SK-N-SH (cell line): ENCODE measurements at regions not wholly inside any gene's neighbourhood (a gene's known extent, or its start where the extent isn't known, plus 50 kb on each side); places are given as distances from the start of the nearest gene placed in this dataset.

ENCODE experiments used
- CTCF ChIA-PET: fragments of 300-600, 350-600 bp; formaldehyde crosslinking; extraction: SDS; loops from one replicate; lab custom pipeline; 2021; lab: Yijun Ruan, JAX
- POLR2A ChIA-PET: fragments of 350-600 bp; sonication (Branson Sonifier 250); formaldehyde crosslinking; extraction: SDS; loops from one replicate; lab custom pipeline; 2020; ENCODE audit warnings: antibody characterized with exemption, inconsistent platforms; lab: Yijun Ruan, JAX
- DNase-seq: peaks from one replicate; pipeline ENCODE4 v3.0.0; 2012
- H2AFZ ChIP-seq: fragments of 200-600 bp; sonication (generic); 2 replicates; pipeline ENCODE4 v1.8.1; 2016; ENCODE audit warnings: antibody characterized with exemption, mild to moderate bottlenecking, low read depth
- H3F3A ChIP-seq: fragments of 200-600 bp; sonication (generic); replicated peaks from 2 replicates; pipeline ENCODE3; 2016; ENCODE audit warnings: antibody characterized with exemption, mild to moderate bottlenecking; ENCODE audit not compliant: insufficient read depth
- H3K27ac ChIP-seq, 2 experiments: fragments of 200-500 bp in 1 of 2; fragments of 200-600 bp in 1 of 2; sonication (Bioruptor generic) in 1 of 2; sonication (generic), shearing (Covaris generic) in 1 of 2; 2 replicates each; pipeline versions ENCODE4 v1.5.1 to v1.6.1; 2014 to 2016; ENCODE audit warnings: low read depth in 2 of 2, inconsistent platforms in 1 of 2, low read length in 1 of 2, mild to moderate bottlenecking in 1 of 2, mixed read lengths in 1 of 2
- H3K27me3 ChIP-seq: fragments of 200-600 bp; sonication (generic), shearing (Covaris generic); 2 replicates; pipeline ENCODE4 v1.6.1; 2016; ENCODE audit warnings: mixed run types; ENCODE audit not compliant: insufficient read depth
- H3K36me3 ChIP-seq, 2 experiments: fragments of 200-500 bp in 1 of 2; fragments of 200-600 bp in 1 of 2; sonication (Bioruptor generic) in 1 of 2; sonication (generic) in 1 of 2; replicated peaks in 1 of 2; 2 replicates each; pipeline versions ENCODE3 to v1.5.1; 2014 to 2016; ENCODE audit warnings: low read length in 1 of 2, mild to moderate bottlenecking in 1 of 2; ENCODE audit not compliant: insufficient read depth in 2 of 2, control insufficient read depth in 1 of 2
- H3K4me1 ChIP-seq, 2 experiments: fragments of 200-500 bp in 1 of 2; fragments of 200-600 bp in 1 of 2; sonication (Bioruptor generic) in 1 of 2; sonication (generic), shearing (Covaris generic) in 1 of 2; 2 replicates each; pipeline versions ENCODE4 v1.5.1 to v1.6.1; 2014 to 2016; ENCODE audit warnings: low read depth in 1 of 2, low read length in 1 of 2, mixed run types in 1 of 2; ENCODE audit not compliant: insufficient read depth in 2 of 2, control insufficient read depth in 1 of 2
- H3K4me2 ChIP-seq: fragments of 200-600 bp; sonication (generic), shearing (Covaris generic); 2 replicates; pipeline ENCODE4 v1.6.1; 2017; ENCODE audit warnings: mixed run types
- H3K4me3 ChIP-seq, 2 experiments: fragments of 200-500 bp in 1 of 2; fragments of 200-600 bp in 1 of 2; sonication (Bioruptor generic) in 1 of 2; sonication (generic), shearing (Covaris generic) in 1 of 2; 2 replicates each; pipeline versions ENCODE4 v1.5.1 to v1.8.1; 2014 to 2016; ENCODE audit warnings: low read depth in 2 of 2, inconsistent platforms in 1 of 2, low read length in 1 of 2, mild to moderate bottlenecking in 1 of 2, mixed read lengths in 1 of 2, moderate library complexity in 1 of 2
- H3K79me2 ChIP-seq: fragments of 200-600 bp; sonication (generic); 2 replicates; pipeline ENCODE4 v1.8.1; 2017; ENCODE audit warnings: mild to moderate bottlenecking; ENCODE audit not compliant: insufficient read depth
- H3K9ac ChIP-seq: fragments of 200-600 bp; sonication (generic); 2 replicates; pipeline ENCODE4 v1.6.1; 2017; ENCODE audit warnings: mixed run types
- H3K9me2 ChIP-seq: fragments of 200-600 bp; sonication (generic); 2 replicates; pipeline ENCODE4 v1.6.1; 2017; ENCODE audit warnings: mixed run types
- H3K9me3 ChIP-seq: fragments of 200-600 bp; sonication (generic); 2 replicates; pipeline ENCODE4 v1.6.1; 2017; ENCODE audit warnings: mixed run types, mild to moderate bottlenecking, moderate library complexity
- H4K20me1 ChIP-seq: fragments of 200-600 bp; sonication (generic); 2 replicates; pipeline ENCODE4 v1.6.1; 2017; ENCODE audit warnings: mild to moderate bottlenecking, mixed run types; ENCODE audit not compliant: insufficient read depth
- CHD2 ChIP-seq: fragments of 150-350 bp; IDR thresholded peaks from 2 replicates; pipeline ENCODE4 v1.6.1; 2018; ENCODE audit warnings: low read length; ENCODE audit not compliant: partially characterized antibody
- CTCF ChIP-seq: fragments of 200-600 bp; sonication (generic); IDR thresholded peaks from 2 replicates; pipeline ENCODE4 v1.6.1; 2017; ENCODE audit warnings: antibody characterized with exemption, mild to moderate bottlenecking, moderate library complexity
- EZH2phosphoT487 ChIP-seq: fragments of 200-600 bp; sonication (generic); IDR thresholded peaks from 2 replicates; pipeline ENCODE4 v1.6.1; 2017; ENCODE audit warnings: low read depth, mixed run types, mild to moderate bottlenecking, antibody characterized with exemption, moderate library complexity, borderline replicate concordance
- FOSL2 ChIP-seq: IDR thresholded peaks from 2 replicates; pipeline ENCODE4 v1.4.0; 2012; ENCODE audit warnings: low read depth, mild to moderate bottlenecking, moderate library complexity, borderline replicate concordance
- JUND ChIP-seq: IDR thresholded peaks from 2 replicates; pipeline ENCODE4 v1.4.0; 2012
- RAD21 ChIP-seq: IDR thresholded peaks from 2 replicates; pipeline ENCODE4 v1.6.1; 2012; ENCODE audit warnings: mild to moderate bottlenecking, low read length
- REST ChIP-seq: IDR thresholded peaks from 2 replicates; pipeline ENCODE4 v1.6.1; 2012; ENCODE audit warnings: mild to moderate bottlenecking, low read depth, low read length, moderate library complexity
- RFX5 ChIP-seq: IDR thresholded peaks from 2 replicates; pipeline ENCODE4 v1.6.1; 2012; ENCODE audit warnings: mild to moderate bottlenecking, improper control_type of control experiment, low read length
- SMC3 ChIP-seq: IDR thresholded peaks from 2 replicates; pipeline ENCODE4 v1.6.1; 2012; ENCODE audit warnings: low read depth, low read length, improper control_type of control experiment
- WGBS: methylation state at CpG from one replicate; pipeline ENCODE4 v1.1.6; 2017; ENCODE audit warnings: low lambda C conversion rate; 5-methylcytosine and 5-hydroxymethylcytosine counted together
- TF ChIP-seq, protein P1 (sequence below): fragments of 150-350 bp; IDR thresholded peaks from 2 replicates; pipeline ENCODE4 v1.6.1; 2017; ENCODE audit warnings: antibody characterized with exemption, low read length, low read depth, borderline replicate concordance

GRCh38 chr7:379456-380138, 89.6 kb downstream of the FOXL3 start:
- Histone ChIP-seq H4K20me1 (no peaks in the 10 kb centered on the region), H3F3A (no peaks in the 10 kb centered on the region), H3K4me1 (no peaks in the 10 kb centered on the region), H3K27ac (no peak overlapping the region), H3K79me2 (no peaks in the 10 kb centered on the region), H3K9ac (no peak overlapping the region), H3K27me3 (peaks cover 9% of the 10 kb centered on the region; the same call in 1 of the 2 replicates), H2AFZ (no peak overlapping the region), H3K36me3 (no peaks in the 10 kb centered on the region), H3K4me2 (no peak overlapping the region), H3K9me2 (no peaks in the 10 kb centered on the region), H3K9me3 (peaks cover 4% of the 10 kb centered on the region; the same call in 1 of the 2 replicates), H3K4me3 (no peak overlapping the region)
- peak; percentile 42 for DNase-seq
- CTCF ChIA-PET = no interaction called here
- POLR2A ChIA-PET = no interaction called here
- 73% methylated on average over 34 of the region's 45 CpGs for WGBS
- TF ChIP-seq CHD2 (no peak), JUND (no peak), RFX5 (no peak), EZH2phosphoT487 (no peak), FOSL2 (no peak)
- TF ChIP-seq, protein P1, sequence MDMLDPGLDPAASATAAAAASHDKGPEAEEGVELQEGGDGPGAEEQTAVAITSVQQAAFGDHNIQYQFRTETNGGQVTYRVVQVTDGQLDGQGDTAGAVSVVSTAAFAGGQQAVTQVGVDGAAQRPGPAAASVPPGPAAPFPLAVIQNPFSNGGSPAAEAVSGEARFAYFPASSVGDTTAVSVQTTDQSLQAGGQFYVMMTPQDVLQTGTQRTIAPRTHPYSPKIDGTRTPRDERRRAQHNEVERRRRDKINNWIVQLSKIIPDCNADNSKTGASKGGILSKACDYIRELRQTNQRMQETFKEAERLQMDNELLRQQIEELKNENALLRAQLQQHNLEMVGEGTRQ = no peak

- H3K9me3 ChIP-seq = peaks cover 7% of the 10 kb centered on the region; the same call in 1 of the 2 replicates
- WGBS = 68% methylated on average over 15 of the region's 15 CpGs
These were observed 90.1 kb downstream of the FOXL3 start for GRCh38 chr7:380139-380485.

More at GRCh38 chr7:380139-380485, 90.1 kb downstream of the FOXL3 start:
- no peak overlapping the region for H2AFZ ChIP-seq
- no peaks in the 10 kb centered on the region for H3K9me2 ChIP-seq
- H3K4me3 ChIP-seq = no peak overlapping the region
- TF ChIP-seq REST = no peak
- TF ChIP-seq, protein P1 = no peak
- TF ChIP-seq CTCF = no peak
- no peak for TF ChIP-seq RAD21
- no peak for TF ChIP-seq SMC3
- peaks cover 9% of the 10 kb centered on the region; the same call in 1 of the 2 replicates for H3K27me3 ChIP-seq
- no peaks in the 10 kb centered on the region for H3K4me1 ChIP-seq
- no peak overlapping the region for H3K9ac ChIP-seq
- H3F3A ChIP-seq = no peaks in the 10 kb centered on the region
- ChIA-PET CTCF (interaction anchor here (0.9 to 1.1 kb wide), 2 partner anchors 14 to 47 kb away, joined by 3 to 5 read pairs; no protein-coding TSS in a partner anchor), POLR2A (no interaction called here)
- no peak overlapping the region for H3K27ac ChIP-seq
- H3K79me2 ChIP-seq = no peaks in the 10 kb centered on the region
- no peaks in the 10 kb centered on the region for H3K36me3 ChIP-seq
- no peaks in the 10 kb centered on the region for H4K20me1 ChIP-seq
- no peak overlapping the region for H3K4me2 ChIP-seq
- DNase-seq = no peak
